Pancreas (tissue), 10 donors: ENCODE measurements at regions not wholly inside any gene's neighbourhood (a gene's known extent, or its start where the extent isn't known, plus 50 kb on each side); places are given as distances from the start of the nearest gene placed in this dataset.

Source experiments
- ATAC-seq, 4 donors: fragments of 200-7000 bp; cut with Tn5 transposase; one replicate each; pipeline versions ENCODE4 v1.8.0 to v1.9.1; 2020; ENCODE audit warnings: mild to moderate bottlenecking in 4 of 4, moderate library complexity in 4 of 4
- DNase-seq, 6 donors: peaks; one replicate each; pipeline ENCODE4 v3.0.0-alpha.2; 2020
- FAIRE-seq: peaks from 2 replicates; lab custom pipeline; 2012; peaks lifted over from hg19 to GRCh38; lab: Jason Lieb, UNC
- H3K27ac ChIP-seq, 4 donors: fragments of 200-600 bp; sonication (generic); 1 replicate in 3 of 4; 2 replicates in 1 of 4; pipeline versions ENCODE4 v1.5.0 to v1.8.0; 2020
- H3K27me3 ChIP-seq, 4 donors: fragments of 200-600 bp; one replicate each; pipeline ENCODE4 v1.8.0; 2021
- H3K36me3 ChIP-seq, 3 donors: fragments of 200-600 bp; sonication (generic) in 1 of 3; one replicate each; pipeline versions ENCODE4 v1.5.0 to v1.8.0; 2020 to 2021
- H3K4me1 ChIP-seq, 3 donors: fragments of 200-600 bp; one replicate each; pipeline ENCODE4 v1.8.0; 2021
- H3K4me3 ChIP-seq, 4 donors: fragments of 200-600 bp; sonication (generic) in 2 of 4; one replicate each; pipeline versions ENCODE4 v1.5.0 to v1.8.0; 2020 to 2021
- H3K9me3 ChIP-seq, 4 donors: fragments of 200-600 bp; one replicate each; pipeline ENCODE4 v1.8.0; 2021
- WGBS, 2 donors: extraction: QIAGEN DNeasy Blood & Tissue Kit; methylation state at CpG; one replicate each; pipeline ENCODE4 v1.1.7; 2013; 5-methylcytosine and 5-hydroxymethylcytosine counted together
- intact Hi-C, 3 donors: fragments of 100-400 bp; cut with DNase I; formaldehyde crosslinking; loops; one replicate each; pipeline versions ENCODE4 v1.11.1 to v1.14.2; 2022
- TF ChIP-seq, protein P1 (sequence below), 4 donors: fragments of 200-600 bp; sonication (generic) in 3 of 4; IDR thresholded peaks; one replicate each; pipeline versions ENCODE4 v1.5.0 to v1.8.0; 2021; ENCODE audit warnings: antibody characterized with exemption in 4 of 4
- donor health status: healthy with polysubstance abuse.
- donor health status: DM: no; HTN: no; CAD: no; lungs with moderate emphysema.
- donor health status: DM: no; HTN: no; CAD: no.
- donor health status: control.
- donor health status: control.
- donor health status: Bipolar disorder and iron deficiency.
- donor health status: DM: yes; HTN: yes; CAD: no.
- donor health status: DM: no; HTN: no; CAD: no.
- donor health status: DM: no; HTN: no; CAD: no.
- donor health status: DM: yes; HTN: yes; CAD: no.

DNA sequence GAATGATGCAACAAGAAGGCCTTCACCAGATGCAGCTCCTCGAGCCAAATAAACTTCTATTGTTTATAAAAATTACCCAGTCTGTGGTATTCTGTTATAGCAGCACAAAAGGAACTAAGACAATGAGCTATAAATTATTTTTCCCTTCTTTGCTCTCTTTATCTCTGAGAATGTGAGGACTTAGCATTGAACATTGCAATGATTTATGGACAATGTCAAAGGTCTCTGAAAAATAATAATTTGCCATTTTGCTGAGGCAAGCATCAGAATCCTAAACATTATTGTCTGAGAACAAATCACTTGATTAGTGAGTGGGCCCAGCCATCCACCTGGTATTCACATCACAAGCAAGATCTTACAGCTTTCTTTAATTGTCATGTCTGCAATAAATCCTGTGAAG is 95.4 kb upstream of the SSBP2 start:
- Histone ChIP-seq H3K4me3 (no peak overlapping the region), H3K27me3 (no peaks in the 10 kb centered on the region), H3K27ac (no peak overlapping the region), H3K36me3 (no peaks in the 10 kb centered on the region), H3K9me3 (no peaks in the 10 kb centered on the region), H3K4me1 (peaks cover 23 to 37% (median 33%) of the 10 kb centered on the region in 3 donors)
- TF ChIP-seq, protein P1, sequence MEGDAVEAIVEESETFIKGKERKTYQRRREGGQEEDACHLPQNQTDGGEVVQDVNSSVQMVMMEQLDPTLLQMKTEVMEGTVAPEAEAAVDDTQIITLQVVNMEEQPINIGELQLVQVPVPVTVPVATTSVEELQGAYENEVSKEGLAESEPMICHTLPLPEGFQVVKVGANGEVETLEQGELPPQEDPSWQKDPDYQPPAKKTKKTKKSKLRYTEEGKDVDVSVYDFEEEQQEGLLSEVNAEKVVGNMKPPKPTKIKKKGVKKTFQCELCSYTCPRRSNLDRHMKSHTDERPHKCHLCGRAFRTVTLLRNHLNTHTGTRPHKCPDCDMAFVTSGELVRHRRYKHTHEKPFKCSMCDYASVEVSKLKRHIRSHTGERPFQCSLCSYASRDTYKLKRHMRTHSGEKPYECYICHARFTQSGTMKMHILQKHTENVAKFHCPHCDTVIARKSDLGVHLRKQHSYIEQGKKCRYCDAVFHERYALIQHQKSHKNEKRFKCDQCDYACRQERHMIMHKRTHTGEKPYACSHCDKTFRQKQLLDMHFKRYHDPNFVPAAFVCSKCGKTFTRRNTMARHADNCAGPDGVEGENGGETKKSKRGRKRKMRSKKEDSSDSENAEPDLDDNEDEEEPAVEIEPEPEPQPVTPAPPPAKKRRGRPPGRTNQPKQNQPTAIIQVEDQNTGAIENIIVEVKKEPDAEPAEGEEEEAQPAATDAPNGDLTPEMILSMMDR (IDR thresholded peaks at IDR 0.05): no peak
- ATAC-seq (no peak), DNase-seq (no peak), FAIRE-seq (no peak)
- intact Hi-C loops: no loop called here
- 74 to 86% methylated on average over 1 of the region's 1 CpG for WGBS, 2 donors

DNA sequence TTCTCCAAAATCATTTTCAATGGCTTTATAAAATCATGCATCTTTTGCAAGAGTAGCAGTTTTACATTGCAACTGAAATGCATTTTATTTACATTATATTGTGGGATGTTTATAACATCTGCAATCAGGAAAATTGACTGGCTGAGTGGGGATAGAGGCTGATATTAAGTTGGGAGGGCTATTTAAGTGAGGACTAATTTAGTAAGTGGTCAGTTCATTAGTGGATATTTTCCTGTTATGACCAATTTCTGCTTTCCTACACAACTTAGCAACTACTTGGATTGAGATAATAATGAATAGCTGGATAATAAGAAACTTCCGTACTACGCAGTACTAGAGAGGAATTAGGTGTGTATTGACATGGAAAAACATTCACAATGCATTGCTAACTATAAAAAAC is 92.9 kb upstream of the SSBP2 start:
- WGBS, 2 donors: 88 to 91% methylated on average over 2 of the region's 2 CpGs
- Histone ChIP-seq H3K27ac (no peak overlapping the region), H3K27me3 (no peaks in the 10 kb centered on the region), H3K36me3 (no peaks in the 10 kb centered on the region), H3K9me3 (no peaks in the 10 kb centered on the region), H3K4me3 (no peak overlapping the region), H3K4me1 (peaks cover 14 to 26% (median 20%) of the 10 kb centered on the region in 3 donors)
- intact Hi-C loops: no loop called here
- DNase-seq: no peak
- ATAC-seq: no peak
- TF ChIP-seq, protein P1 (IDR thresholded peaks at IDR 0.05): no peak
- FAIRE-seq: no peak

DNA sequence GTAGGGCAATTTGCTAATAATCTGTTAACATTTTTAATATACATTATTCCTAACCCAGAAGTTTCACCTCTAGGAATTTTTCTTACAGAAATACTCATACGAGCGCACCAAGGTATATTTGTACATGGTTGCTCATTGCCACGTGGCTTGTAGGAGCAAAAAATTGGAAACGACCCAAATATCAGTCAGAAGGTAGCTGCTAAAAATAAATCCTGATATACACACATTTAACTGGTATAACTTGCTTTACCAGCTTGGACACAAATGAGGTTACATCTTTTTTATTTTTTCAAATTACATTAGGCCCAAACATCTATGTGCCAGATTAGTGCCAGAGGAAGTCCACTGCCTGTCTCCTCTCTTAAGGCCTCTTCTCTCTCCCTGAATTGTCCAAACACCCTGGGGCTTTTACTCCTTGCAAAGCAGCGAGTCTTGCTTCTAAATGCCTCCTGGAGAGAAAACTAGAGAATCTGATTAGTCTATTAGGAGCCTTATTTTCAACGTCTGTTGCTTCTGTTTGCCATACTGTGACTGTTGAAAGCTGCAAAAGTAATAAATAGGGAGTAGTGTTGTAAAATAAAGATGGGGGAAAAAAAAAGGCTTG is 92.0 kb upstream of the SSBP2 start:
- Histone ChIP-seq H3K36me3 (no peaks in the 10 kb centered on the region), H3K4me3 (no peak overlapping the region), H3K9me3 (no peaks in the 10 kb centered on the region), H3K27ac (peak overlapping the region in 2 of 4 donors; percentile 63 to 79), H3K4me1 (peaks cover 10 to 18% (median 16%) of the 10 kb centered on the region in 3 donors), H3K27me3 (no peaks in the 10 kb centered on the region)
- ATAC-seq (peak; percentile 90 to 96 (median 94)), FAIRE-seq (no peak), DNase-seq (peak in 3 of 6 donors; percentile 48 to 58 (median 55))
- TF ChIP-seq, protein P1 (IDR thresholded peaks at IDR 0.05): no peak
- intact Hi-C loops: no loop called here
- 12 to 16% methylated on average over 6 of the region's 6 CpGs for WGBS, 2 donors

DNA sequence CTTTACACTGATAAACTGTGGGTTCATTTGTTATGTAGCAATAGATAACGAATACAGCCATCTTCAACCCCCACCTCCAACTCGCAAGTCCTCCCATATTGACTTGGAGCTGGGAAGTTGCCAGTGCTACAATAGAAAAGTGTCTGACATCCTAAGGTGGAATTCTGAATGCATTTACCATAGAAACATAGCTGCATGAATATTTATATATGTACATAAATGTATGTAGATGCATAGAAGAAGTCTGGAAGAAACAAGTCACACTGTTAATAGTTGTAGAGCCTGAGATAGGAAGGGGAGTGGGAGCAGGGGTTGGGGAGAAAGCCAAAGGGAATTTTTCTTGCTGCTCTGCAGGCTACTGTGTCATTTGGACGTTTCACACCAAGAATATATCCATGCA is 88.1 kb upstream of the SSBP2 start:
- no peak for ATAC-seq

More for the DNA sequence above, 88.1 kb upstream of the SSBP2 start:
- Histone ChIP-seq H3K36me3 (no peaks in the 10 kb centered on the region), H3K27ac (no peak overlapping the region), H3K27me3 (no peaks in the 10 kb centered on the region), H3K4me3 (no peak overlapping the region), H3K9me3 (no peaks in the 10 kb centered on the region), H3K4me1 (peaks cover 15 to 16% (median 16%) of the 10 kb centered on the region in 3 donors)
- intact Hi-C loops: no loop called here
- no peak for DNase-seq
- 61 to 69% methylated on average over 3 of the region's 3 CpGs for WGBS, 2 donors
- no peak for FAIRE-seq
- TF ChIP-seq, protein P1 (IDR thresholded peaks at IDR 0.05): no peak
